ENCODE measurements at regions not wholly inside any gene's neighbourhood (a gene's known extent, or its start where the extent isn't known, plus 50 kb on each side); places are given as distances from the start of the nearest gene placed in this dataset.

DNA sequence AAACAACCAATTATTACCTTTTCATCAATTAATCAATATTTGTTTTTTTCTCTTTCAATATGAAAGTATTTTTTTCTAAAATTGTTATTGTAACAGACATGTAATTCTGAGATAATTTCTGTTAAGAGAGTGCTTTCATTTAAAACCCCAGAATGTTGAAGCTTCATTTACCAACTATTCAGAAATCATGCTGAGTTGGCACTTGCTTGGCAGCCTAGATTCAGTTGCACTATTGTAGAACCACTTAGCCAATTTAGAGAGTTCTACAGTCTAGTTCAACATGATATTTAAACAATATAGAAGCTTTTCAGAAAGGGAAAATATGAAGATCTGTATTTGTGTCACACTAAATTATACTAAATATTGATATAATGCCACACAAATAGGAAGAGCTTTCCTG lies 56.1 kb upstream of the NKAIN2 start:
- no peak for DNase-seq

DNA sequence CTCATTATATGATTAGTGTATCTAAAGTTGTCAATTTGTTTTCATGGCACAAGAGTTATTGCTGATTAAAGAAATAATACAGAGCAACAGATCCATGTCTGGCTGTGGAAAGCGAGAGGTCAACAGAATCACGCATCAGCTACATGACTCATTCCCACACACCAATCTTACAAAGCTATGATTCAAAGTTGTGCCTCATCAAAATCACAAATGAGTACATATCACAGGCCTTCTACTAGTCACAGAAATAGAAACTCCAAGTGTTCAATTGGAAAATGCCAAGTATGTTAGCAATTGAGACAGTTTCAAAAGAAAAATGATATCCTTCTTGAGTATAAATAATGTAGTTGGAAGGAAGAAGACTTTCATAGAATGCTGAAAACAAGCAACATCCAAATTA lies 57.8 kb upstream of the NKAIN2 start:
- no peak for DNase-seq

DNA sequence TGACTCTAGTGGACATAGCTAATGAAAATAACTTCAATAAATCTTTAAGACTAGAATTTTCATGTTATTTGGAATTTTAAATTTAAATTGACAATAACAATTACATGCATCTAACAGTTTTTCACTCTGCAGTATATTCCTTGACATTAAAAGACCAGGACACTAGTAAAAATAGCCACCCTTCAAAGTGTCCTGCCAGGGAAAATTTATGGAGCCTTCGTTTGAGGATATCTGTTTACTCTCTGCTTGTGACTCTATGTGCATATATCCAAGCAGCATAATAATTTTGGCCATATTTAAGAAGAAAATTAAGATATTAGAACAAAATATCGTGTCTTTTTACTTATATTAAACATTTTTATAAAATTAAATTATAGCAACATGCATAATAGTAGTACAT lies 58.8 kb upstream of the NKAIN2 start:
- DNase-seq: no peak

DNA sequence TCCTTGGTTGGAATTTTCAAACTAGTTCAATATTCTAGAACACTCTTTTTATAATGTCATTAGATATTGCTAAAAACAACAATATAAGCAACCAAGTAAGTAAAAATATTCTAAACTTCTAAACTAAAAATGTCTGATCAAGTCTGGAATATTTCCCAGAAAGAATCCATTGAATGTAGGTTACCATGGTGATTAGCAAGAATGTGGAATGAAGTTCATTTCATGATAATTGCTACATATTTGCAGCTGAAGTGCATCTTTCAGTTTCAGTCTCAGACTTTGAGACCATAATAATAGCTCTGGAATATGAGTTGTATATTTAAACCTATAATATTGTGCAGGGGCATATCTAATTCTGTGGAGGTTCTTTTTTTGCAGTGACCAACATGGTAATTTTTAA lies 61.0 kb upstream of the NKAIN2 start:
- no peak for DNase-seq

DNA sequence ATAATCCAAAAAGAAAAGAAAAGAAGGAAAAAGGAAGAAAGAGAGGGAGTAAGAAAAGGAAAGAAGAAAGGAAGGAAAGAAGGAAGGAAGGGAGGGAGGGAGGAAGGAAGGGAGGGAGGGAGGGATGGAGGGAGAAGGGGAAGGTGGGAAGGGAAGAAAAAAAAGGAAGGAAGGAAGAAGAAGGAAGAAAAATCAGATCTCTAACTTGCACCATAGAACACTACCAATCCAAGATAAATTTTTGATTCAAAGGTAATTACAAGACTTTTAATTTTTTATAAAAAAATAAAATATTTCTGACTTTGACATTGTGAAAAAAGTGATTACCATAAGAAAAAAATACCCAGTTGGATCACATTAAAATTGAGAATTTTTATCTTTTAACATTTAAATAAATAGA lies 70.5 kb upstream of the NKAIN2 start:
- DNase-seq: no peak

DNA sequence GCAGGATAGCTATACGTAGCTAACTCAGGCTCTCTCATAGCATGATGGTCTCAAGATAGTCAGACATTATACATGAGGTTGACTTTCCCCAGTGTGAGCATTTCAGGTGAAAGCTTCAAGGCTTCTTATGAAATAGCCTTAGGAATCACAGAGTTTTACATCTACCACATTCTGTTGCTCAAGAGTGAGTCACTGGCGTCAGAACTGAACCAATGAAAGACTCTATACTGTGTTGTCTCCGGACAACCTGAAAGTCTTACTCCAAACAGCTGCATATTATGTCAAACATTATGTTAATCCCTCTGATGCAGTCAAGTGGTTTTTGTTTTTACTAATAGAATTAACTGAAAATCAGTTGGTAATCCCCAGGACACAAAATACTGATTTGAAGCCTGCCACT lies 79.8 kb upstream of the TRDN start:
- no peak for DNase-seq

DNA sequence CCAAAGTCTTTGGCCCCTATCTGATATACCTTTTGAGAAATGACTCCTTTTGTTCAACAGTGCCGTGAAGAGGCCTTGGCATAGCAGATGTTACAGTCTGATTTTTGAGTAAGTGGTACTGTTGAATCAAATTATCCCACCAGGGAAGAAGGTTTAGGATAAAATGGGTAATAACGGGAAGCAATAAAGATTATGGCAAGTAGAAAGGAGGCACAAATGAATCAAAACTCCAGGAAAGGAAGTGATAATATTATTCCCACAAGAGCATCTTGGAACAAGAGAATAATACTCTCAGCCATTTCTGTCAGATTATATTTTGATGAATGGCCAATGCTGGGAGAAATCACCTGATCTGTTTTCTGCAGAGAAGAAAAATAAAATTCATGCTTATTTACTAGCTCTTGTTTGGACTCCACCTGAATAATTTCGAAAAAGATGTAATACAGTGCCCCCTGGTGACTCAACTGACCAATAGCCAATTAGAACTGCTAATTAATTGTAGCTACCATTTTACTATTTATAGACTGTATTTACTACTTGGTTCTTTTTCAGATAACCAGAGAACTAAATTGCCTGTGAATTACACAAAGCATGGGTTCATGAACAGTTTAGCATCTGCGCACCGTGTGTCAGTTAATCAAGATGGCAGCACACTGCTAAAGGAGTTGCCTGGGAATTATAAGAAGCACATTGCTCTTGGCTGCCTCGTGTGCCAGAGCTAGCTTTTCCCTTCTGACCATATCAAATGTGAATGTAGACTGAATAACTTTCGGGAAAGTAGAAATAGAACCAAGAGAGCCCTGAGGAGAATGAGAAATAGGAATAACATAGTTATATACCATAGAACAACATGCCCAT lies 78.5 kb upstream of the TRDN start:
- peak; percentile 37 for DNase-seq

DNA sequence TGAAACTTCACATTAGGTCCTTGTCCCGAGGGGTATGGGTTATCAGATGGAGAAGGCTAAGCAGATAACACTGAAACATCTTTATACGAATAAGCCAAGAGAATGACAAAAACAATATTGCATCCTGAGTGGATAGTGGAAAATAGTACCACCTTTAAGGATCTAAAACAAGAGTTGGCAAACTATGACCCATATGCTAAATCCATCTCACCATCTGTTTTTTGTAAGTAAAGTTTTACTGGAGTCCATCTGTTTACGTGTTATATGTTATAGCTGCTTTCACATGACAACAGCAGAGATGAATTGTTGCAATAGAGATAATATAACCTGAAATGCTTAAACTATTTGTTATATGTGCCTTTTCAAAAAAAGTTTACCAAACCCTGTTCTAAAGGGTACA lies 76.1 kb upstream of the TRDN start:
- DNase-seq: no peak

DNA sequence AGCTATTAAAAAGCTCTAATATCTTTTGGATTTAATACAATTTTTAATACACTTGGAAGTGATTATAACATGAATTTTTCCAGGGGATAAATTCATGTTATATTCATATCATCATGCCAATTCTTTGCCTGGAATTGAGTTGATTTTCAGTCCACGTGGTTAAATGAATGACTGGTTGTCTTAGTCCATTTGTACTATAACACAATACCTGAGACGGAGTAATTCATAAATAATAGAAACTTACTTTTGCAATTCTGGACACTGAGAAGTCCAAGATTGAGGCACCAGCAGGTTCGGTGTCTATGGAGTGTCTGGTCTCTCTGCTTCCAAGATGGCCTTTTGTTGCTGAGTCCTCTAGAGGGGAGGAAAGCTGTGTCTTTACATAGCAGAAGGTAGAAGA lies 66.2 kb upstream of the TRDN start:
- DNase-seq: no peak

DNA sequence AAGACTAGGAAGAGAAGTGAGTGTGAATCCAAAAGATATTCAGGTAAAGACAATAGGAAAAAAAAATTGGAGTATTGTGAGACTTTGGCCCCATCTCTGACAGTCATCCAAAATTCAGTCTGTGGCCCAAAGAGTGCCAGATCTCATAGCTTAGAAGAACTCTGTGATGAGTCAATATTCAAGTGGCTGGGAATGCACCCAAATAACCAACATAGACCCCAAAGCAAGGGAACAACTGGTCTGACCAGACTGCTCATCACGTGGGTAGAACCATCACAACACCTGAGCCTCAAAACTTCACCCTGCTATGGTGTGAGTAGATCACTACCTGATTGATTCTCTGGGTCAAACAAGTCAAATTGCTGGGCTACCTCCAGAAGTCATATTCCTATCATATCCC lies 51.1 kb upstream of the TRDN start:
- no peak for DNase-seq
